Kidney tubule cell (primary cell): ENCODE measurements at regions not wholly inside any gene's neighbourhood (a gene's known extent, or its start where the extent isn't known, plus 50 kb on each side); places are given as distances from the start of the nearest gene placed in this dataset.

ENCODE experiments used
- DNase-seq: peaks from one replicate; pipeline ENCODE4 v3.0.0-alpha.2; 2018; ENCODE audit warnings: low spot score

GRCh38 chr20:22851679-22852346 lies 183.3 kb upstream of the SSTR4 start:
- DNase-seq = peak; percentile 43

DNA sequence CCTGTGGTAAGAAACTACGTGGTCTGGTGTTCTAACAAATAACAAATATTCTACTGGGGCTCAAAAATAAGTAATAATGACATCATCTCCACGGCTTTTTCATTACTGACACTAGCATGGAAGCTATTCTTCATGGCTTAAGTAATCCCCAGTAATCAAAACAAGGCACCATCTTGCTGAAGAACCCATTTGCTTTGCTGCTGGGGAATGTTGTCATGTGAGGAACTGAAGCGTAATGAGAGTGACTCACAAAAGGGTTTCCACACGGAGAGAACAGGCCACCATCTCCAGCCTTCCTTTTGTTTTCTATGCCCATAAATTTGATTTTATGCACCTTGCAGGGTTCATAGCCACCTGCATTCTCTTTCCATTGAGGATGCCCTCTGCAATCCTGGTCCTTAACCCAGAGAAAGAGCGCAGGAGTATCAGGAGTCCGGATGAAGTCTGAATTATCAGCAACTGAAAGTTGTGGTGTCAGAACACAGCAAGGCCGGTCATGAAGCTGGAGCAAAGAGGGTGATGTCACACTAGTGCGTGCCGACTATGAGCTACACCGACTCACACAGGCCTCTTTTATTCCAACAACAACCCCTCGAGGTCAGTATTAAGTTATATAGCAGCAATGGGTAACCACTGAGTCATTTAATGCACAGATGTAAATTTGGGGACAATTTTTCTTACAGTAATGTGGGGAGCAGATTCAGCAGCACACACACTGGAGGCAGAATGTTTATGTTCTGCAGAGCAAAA lies 173.7 kb upstream of the SSTR4 start:
- peak; percentile 44 for DNase-seq

- DNase-seq = no peak
Observed at GRCh38 chr20:22861990-22862389, 173.1 kb upstream of the SSTR4 start.

GRCh38 chr20:22862671-22863230 lies 172.4 kb upstream of the SSTR4 start:
- no peak for DNase-seq

DNA sequence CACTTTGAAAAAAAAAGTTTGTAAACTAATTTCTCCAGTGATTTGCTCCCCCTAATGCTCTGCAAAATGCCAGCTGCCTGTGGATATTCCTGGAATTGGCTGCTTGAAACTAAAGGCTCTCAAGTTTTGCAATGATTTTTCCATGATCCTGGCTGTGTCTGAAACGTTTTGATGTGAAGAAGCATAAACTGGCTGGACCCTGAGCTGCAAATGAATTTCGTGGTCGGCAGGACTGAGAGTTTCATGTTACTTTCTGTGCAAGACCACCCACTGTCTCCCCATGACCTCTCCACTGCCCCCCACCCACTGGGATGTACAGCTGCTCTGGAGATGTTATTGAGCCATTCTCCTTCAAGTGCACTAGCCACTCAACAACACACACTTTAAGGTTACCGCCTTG lies 171.3 kb upstream of the SSTR4 start:
- DNase-seq = no peak

GRCh38 chr20:22866812-22867341 lies 168.2 kb upstream of the SSTR4 start:
- no peak for DNase-seq

GRCh38 chr20:22878166-22878565 lies 156.9 kb upstream of the SSTR4 start:
- DNase-seq = no peak

GRCh38 chr20:22880277-22880676 lies 154.8 kb upstream of the SSTR4 start:
- DNase-seq = no peak

- DNase-seq = no peak
Observed at GRCh38 chr20:22887796-22888195, 147.3 kb upstream of the SSTR4 start.

- no peak for DNase-seq
Observed at GRCh38 chr20:22890594-22891300, 144.4 kb upstream of the SSTR4 start.

DNA sequence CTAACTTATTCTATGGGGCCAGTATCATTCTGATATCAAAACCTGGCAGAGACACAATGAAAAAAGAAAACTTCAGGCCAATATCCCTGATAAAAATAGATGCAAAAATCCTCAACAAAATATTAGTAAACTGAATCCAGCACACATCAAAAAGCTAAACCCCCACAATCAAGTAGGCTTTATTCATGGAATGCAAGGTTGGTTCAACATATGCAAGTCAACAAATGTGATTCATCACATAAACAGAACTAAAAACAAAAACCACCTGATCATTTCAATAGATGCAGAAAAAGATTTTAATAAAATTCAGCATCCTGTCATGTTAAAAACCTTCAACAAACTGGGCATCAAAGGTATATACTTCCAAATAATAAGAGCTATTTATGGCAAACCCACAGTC lies 133.9 kb upstream of the SSTR4 start:
- DNase-seq = no peak

GRCh38 chr20:22901921-22902320 lies 133.2 kb upstream of the SSTR4 start:
- DNase-seq = no peak

DNA sequence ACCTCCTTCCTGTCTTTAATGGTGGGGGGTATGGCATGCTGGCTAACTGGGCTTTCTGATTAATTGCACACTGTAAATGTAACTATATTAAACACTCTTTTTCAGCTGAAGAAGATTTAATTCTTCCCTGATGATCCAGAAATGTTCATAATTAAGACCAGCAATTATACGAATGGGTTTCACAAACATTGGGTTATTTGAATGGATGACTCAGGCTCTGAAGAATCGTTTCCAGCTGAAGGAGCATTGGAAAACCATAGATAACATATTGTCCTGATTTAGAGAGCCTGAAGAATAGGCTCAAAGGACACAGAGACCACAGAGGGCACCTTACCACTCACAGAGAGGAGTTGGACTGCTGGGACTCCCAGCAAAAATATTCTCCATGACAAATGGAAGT lies 130.7 kb upstream of the SSTR4 start:
- DNase-seq = no peak

- no peak for DNase-seq
Observed at GRCh38 chr20:22904905-22905304, 130.2 kb upstream of the SSTR4 start.

DNA sequence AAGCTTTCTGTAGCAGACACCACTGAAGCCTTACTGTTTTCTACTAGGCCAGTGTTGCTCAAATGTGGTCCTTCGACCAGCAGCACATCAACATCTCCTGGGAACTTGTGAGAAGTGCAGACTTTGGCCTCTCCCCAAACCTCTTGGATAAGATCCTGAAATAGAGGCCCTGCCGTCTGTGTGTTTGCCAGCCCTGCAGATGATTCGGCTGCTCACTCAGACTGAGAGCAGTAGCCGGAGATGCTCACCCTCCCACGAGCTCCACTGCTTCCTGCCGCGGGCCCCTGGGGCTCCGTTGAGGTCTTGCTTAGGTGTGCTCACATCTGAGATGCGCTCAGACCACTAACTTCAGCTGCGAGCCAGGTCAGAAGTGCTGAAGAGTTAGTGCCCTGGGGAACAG lies 129.5 kb upstream of the SSTR4 start:
- DNase-seq = no peak

DNA sequence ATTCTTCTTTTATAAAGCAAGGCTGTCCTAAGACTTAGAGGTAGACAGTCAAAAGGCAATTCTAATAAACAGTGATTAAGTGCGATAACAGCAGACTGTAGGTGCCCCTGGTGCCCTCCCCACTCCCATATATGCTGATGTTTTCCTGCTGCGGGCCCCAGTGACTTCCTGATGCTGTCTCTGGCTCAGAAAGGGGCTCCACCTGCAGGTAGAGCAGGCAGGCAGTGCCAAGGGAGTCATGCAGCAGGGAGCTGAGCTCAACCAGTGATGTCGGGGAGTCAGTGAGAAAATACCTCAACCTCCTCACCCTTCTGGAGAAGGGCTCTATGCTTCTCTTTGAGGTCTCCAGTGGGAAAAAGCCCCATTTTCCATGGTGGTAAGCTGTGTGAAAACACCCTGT lies 126.7 kb upstream of the SSTR4 start:
- no peak for DNase-seq

- no peak for DNase-seq
Observed at GRCh38 chr20:22908944-22909343, 126.2 kb upstream of the SSTR4 start.

GRCh38 chr20:22909436-22909835 lies 125.7 kb upstream of the SSTR4 start:
- no peak for DNase-seq

- DNase-seq = no peak
Observed at GRCh38 chr20:22910287-22910852, 124.7 kb upstream of the SSTR4 start.

- no peak for DNase-seq
Observed at GRCh38 chr20:22914291-22914690, 120.8 kb upstream of the SSTR4 start.

DNA sequence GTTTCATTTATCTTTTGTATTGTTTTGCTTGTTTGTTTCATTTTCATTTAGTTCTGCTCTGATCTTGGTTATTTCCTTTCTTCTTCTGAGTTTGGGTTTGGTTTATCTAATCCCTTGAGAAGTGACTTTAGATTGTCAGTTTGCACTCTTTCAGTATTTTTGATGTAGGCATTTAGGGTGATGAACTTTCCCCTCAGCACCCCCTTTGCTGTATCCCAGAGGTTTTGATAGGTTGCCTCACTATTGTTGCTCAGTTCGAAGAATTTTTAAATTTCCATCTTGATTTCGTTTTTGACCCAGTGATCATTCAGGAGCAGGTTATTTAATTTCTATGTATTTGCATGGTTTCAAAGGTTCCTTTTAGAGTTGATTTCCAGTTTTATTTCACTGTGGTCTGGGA lies 119.6 kb upstream of the SSTR4 start:
- no peak for DNase-seq
